SK-N-SH (cell line): ENCODE measurements at regions not wholly inside any gene's neighbourhood (a gene's known extent, or its start where the extent isn't known, plus 50 kb on each side); places are given as distances from the start of the nearest gene placed in this dataset.
"Not testable (repeated sequence)": the region's sequence is repeated elsewhere in the genome, so short reads cannot be mapped to it uniquely, and the experiment has no call there.

Experiments
- CTCF ChIA-PET: fragments of 300-600, 350-600 bp; formaldehyde crosslinking; extraction: SDS; loops from one replicate; lab custom pipeline; 2021; lab: Yijun Ruan, JAX
- POLR2A ChIA-PET: fragments of 350-600 bp; sonication (Branson Sonifier 250); formaldehyde crosslinking; extraction: SDS; loops from one replicate; lab custom pipeline; 2020; ENCODE audit warnings: antibody characterized with exemption, inconsistent platforms; lab: Yijun Ruan, JAX
- DNase-seq: peaks from one replicate; pipeline ENCODE4 v3.0.0; 2012
- H2AFZ ChIP-seq: fragments of 200-600 bp; sonication (generic); 2 replicates; pipeline ENCODE4 v1.8.1; 2016; ENCODE audit warnings: antibody characterized with exemption, mild to moderate bottlenecking, low read depth
- H3F3A ChIP-seq: fragments of 200-600 bp; sonication (generic); replicated peaks from 2 replicates; pipeline ENCODE3; 2016; ENCODE audit warnings: antibody characterized with exemption, mild to moderate bottlenecking; ENCODE audit not compliant: insufficient read depth
- H3K27ac ChIP-seq, 2 experiments: fragments of 200-500 bp in 1 of 2; fragments of 200-600 bp in 1 of 2; sonication (Bioruptor generic) in 1 of 2; sonication (generic), shearing (Covaris generic) in 1 of 2; 2 replicates each; pipeline versions ENCODE4 v1.5.1 to v1.6.1; 2014 to 2016; ENCODE audit warnings: low read depth in 2 of 2, inconsistent platforms in 1 of 2, low read length in 1 of 2, mild to moderate bottlenecking in 1 of 2, mixed read lengths in 1 of 2
- H3K27me3 ChIP-seq: fragments of 200-600 bp; sonication (generic), shearing (Covaris generic); 2 replicates; pipeline ENCODE4 v1.6.1; 2016; ENCODE audit warnings: mixed run types; ENCODE audit not compliant: insufficient read depth
- H3K36me3 ChIP-seq, 2 experiments: fragments of 200-500 bp in 1 of 2; fragments of 200-600 bp in 1 of 2; sonication (Bioruptor generic) in 1 of 2; sonication (generic) in 1 of 2; replicated peaks in 1 of 2; 2 replicates each; pipeline versions ENCODE3 to v1.5.1; 2014 to 2016; ENCODE audit warnings: low read length in 1 of 2, mild to moderate bottlenecking in 1 of 2; ENCODE audit not compliant: insufficient read depth in 2 of 2, control insufficient read depth in 1 of 2
- H3K4me1 ChIP-seq, 2 experiments: fragments of 200-500 bp in 1 of 2; fragments of 200-600 bp in 1 of 2; sonication (Bioruptor generic) in 1 of 2; sonication (generic), shearing (Covaris generic) in 1 of 2; 2 replicates each; pipeline versions ENCODE4 v1.5.1 to v1.6.1; 2014 to 2016; ENCODE audit warnings: low read depth in 1 of 2, low read length in 1 of 2, mixed run types in 1 of 2; ENCODE audit not compliant: insufficient read depth in 2 of 2, control insufficient read depth in 1 of 2
- H3K4me2 ChIP-seq: fragments of 200-600 bp; sonication (generic), shearing (Covaris generic); 2 replicates; pipeline ENCODE4 v1.6.1; 2017; ENCODE audit warnings: mixed run types
- H3K4me3 ChIP-seq, 2 experiments: fragments of 200-500 bp in 1 of 2; fragments of 200-600 bp in 1 of 2; sonication (Bioruptor generic) in 1 of 2; sonication (generic), shearing (Covaris generic) in 1 of 2; 2 replicates each; pipeline versions ENCODE4 v1.5.1 to v1.8.1; 2014 to 2016; ENCODE audit warnings: low read depth in 2 of 2, inconsistent platforms in 1 of 2, low read length in 1 of 2, mild to moderate bottlenecking in 1 of 2, mixed read lengths in 1 of 2, moderate library complexity in 1 of 2
- H3K79me2 ChIP-seq: fragments of 200-600 bp; sonication (generic); 2 replicates; pipeline ENCODE4 v1.8.1; 2017; ENCODE audit warnings: mild to moderate bottlenecking; ENCODE audit not compliant: insufficient read depth
- H3K9ac ChIP-seq: fragments of 200-600 bp; sonication (generic); 2 replicates; pipeline ENCODE4 v1.6.1; 2017; ENCODE audit warnings: mixed run types
- H3K9me2 ChIP-seq: fragments of 200-600 bp; sonication (generic); 2 replicates; pipeline ENCODE4 v1.6.1; 2017; ENCODE audit warnings: mixed run types
- H3K9me3 ChIP-seq: fragments of 200-600 bp; sonication (generic); 2 replicates; pipeline ENCODE4 v1.6.1; 2017; ENCODE audit warnings: mixed run types, mild to moderate bottlenecking, moderate library complexity
- H4K20me1 ChIP-seq: fragments of 200-600 bp; sonication (generic); 2 replicates; pipeline ENCODE4 v1.6.1; 2017; ENCODE audit warnings: mild to moderate bottlenecking, mixed run types; ENCODE audit not compliant: insufficient read depth
- WGBS: methylation state at CpG from one replicate; pipeline ENCODE4 v1.1.6; 2017; ENCODE audit warnings: low lambda C conversion rate; 5-methylcytosine and 5-hydroxymethylcytosine counted together

DNA sequence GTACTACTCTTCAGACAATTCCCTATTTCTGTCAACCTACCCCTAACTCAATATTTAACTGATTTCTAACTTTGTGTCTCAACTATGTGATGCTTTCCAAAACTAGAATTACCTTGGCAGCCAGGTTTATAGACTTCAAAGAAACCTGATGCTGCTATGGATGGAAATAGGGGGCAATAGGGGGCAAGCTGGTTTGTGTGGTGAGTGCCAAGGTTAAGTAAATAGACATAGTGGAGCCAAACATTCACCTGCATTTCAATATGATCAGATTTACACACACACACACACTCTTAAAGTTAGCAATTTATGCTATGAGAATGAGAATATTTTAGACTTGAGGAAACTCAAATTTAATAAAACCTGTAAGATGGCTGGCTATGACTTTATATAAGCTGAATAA, 784.6 kb downstream of the TTLL7 start:
- H3K27me3 ChIP-seq, H3F3A ChIP-seq, H3K9me2 ChIP-seq, H4K20me1 ChIP-seq, H2AFZ ChIP-seq, H3K4me2 ChIP-seq, POLR2A ChIA-PET, DNase-seq, H3K79me2 ChIP-seq, H3K9ac ChIP-seq, H3K4me3 ChIP-seq, H3K4me1 ChIP-seq, H3K27ac ChIP-seq, CTCF ChIA-PET, H3K9me3 ChIP-seq, H3K36me3 ChIP-seq: not testable (repeated sequence)

DNA sequence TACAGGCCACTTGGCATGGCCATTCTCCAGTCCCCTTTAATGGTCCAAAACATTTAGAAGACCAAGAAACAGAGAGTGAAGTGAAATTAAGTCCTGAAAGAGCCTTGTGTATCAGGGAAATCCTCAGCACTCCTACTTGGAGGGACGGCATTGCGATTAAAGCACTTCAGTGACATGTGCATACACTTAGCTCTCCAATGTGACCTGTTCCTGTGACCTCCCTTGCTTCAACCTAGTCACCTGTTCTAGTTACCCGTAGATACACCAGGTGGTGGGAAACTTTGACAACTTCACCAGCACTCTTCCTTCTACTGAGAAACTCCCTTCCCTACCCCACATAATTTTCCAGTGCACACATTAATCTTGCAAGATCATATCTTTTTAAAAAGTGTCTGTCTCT, 785.3 kb downstream of the TTLL7 start:
- H3K9me3 ChIP-seq, POLR2A ChIA-PET, H3K4me3 ChIP-seq, H3K36me3 ChIP-seq, H3K4me2 ChIP-seq, H3F3A ChIP-seq, H3K9ac ChIP-seq, CTCF ChIA-PET, H3K27me3 ChIP-seq, H3K79me2 ChIP-seq, H2AFZ ChIP-seq, H4K20me1 ChIP-seq, DNase-seq, H3K9me2 ChIP-seq, H3K4me1 ChIP-seq, H3K27ac ChIP-seq: not testable (repeated sequence)
- WGBS, result 31% methylated on average over 1 of the region's 3 CpGs

DNA sequence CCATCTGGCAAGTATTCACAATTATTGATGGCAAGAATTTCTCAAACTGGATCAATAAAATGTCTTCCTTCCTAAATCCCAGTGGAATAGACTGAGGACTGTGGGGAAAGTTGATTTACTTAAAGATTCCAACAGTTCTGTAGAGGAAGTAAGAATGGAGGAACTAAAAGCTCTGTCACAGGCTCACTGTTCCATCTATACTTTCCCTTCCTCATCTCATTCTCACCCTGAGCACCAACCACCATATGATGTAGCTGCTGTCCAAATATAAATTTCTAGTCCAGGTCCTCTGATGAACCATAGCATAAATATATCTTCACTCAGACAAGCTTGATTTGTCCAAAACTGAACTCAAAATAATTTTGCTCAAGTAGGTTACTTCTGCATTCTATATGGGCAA, 786.9 kb downstream of the TTLL7 start:
- H3K4me2 ChIP-seq, H2AFZ ChIP-seq, H3K79me2 ChIP-seq, H3K9me3 ChIP-seq, H3K27ac ChIP-seq, CTCF ChIA-PET, H3K27me3 ChIP-seq, H3F3A ChIP-seq, POLR2A ChIA-PET, H3K9me2 ChIP-seq, H3K4me3 ChIP-seq, DNase-seq, H3K9ac ChIP-seq, H3K36me3 ChIP-seq, H3K4me1 ChIP-seq, H4K20me1 ChIP-seq: not testable (repeated sequence)

GRCh38 chr1:83208540-83208939, 790.4 kb downstream of the TTLL7 start:
- H3K9me2 ChIP-seq, H3K4me2 ChIP-seq, H3K36me3 ChIP-seq, H3K4me3 ChIP-seq, H3K27ac ChIP-seq, H3F3A ChIP-seq, POLR2A ChIA-PET, DNase-seq, H3K79me2 ChIP-seq, H3K9me3 ChIP-seq, H3K27me3 ChIP-seq, H3K9ac ChIP-seq, H4K20me1 ChIP-seq, H3K4me1 ChIP-seq, CTCF ChIA-PET, H2AFZ ChIP-seq: not testable (repeated sequence)
- WGBS, result 68% methylated on average over 4 of the region's 4 CpGs

DNA sequence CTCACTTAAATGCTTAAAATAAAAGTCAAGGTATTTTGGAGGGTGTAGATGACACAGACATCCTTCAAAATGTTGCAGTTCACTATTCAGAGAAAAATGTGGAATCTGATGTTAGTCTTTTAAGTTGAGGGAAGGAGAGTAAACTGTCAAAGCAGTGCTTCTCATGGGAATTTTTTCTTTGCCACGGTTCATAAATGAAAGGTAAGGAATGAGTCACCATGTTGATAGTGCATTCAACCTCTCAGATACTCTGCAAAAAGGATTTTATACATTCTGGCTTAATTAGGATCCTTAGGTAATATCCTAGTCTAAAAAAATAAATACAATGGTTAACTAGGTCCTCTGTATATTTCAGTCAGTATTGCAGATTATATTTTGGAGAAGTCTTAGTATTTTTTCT, 804.3 kb downstream of the TTLL7 start:
- DNase-seq, H3K9me2 ChIP-seq, H3K4me2 ChIP-seq, H3K27me3 ChIP-seq, H3K9me3 ChIP-seq, POLR2A ChIA-PET, H4K20me1 ChIP-seq, H3K9ac ChIP-seq, H3K4me3 ChIP-seq, H3K36me3 ChIP-seq, H2AFZ ChIP-seq, H3K79me2 ChIP-seq, H3F3A ChIP-seq, CTCF ChIA-PET, H3K27ac ChIP-seq, H3K4me1 ChIP-seq: not testable (repeated sequence)
- WGBS, result 36% methylated on average over 1 of the region's 1 CpG

DNA sequence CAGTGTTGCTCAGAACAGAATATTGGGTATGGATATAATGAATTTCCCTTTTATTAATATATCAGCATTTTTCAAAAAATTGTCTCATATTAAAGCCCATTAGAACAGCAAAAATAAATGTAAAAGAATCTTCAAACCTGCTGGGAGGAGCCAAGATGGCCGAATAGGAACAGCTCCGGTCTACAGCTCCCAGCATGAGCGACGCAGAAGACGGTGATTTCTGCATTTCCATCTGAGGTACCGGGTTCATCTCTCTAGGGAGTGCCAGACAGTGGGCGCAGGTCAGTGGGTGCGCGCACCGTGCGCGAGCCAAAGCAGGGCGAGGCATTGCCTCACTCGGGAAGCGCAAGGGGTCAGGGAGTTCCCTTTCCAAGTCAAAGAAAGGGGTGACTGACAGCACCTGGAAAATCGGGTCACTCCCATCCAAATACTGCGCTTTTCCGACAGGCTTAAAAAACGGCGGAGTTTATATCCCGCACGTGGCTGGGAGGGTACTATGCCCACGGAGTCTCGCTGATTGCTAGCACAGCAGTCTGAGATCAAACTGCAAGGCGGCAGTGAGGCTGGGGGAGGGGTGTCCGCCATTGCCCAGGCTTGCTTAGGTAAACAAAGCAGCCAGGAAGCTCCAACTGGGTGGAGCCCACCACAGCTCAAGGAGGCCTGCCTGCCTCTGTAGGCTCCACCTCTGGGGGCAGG, 816.8 kb downstream of the TTLL7 start:
- H3K36me3 ChIP-seq, H3K9ac ChIP-seq, H3K9me2 ChIP-seq, H3K27me3 ChIP-seq, H3F3A ChIP-seq, H4K20me1 ChIP-seq, H3K9me3 ChIP-seq, POLR2A ChIA-PET, H3K79me2 ChIP-seq, DNase-seq, H3K27ac ChIP-seq, CTCF ChIA-PET, H2AFZ ChIP-seq, H3K4me2 ChIP-seq, H3K4me1 ChIP-seq, H3K4me3 ChIP-seq: not testable (repeated sequence)
- 87% methylated on average over 22 of the region's 26 CpGs for WGBS

DNA sequence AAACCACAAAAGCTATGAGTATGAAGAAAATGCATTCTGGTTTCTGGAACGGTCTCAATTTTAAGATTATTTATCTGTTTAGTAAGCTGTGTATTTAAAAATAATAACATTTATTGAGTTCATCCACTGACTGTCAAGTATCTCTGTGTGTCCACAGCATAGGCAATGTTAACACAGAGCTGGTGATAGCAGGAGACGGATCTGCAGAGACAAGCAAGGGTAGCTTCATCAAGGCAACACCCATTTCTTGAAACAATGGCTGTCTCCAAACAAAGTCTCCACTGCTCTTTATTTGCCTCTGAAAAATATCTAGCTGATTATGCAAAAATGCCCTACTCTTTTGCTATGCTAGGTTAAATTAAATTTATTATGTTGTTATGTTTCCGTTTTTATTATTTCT, 818.3 kb downstream of the TTLL7 start:
- H2AFZ ChIP-seq, POLR2A ChIA-PET, H3F3A ChIP-seq, H3K79me2 ChIP-seq, H3K9ac ChIP-seq, H3K9me2 ChIP-seq, H3K36me3 ChIP-seq, H3K9me3 ChIP-seq, H3K4me1 ChIP-seq, CTCF ChIA-PET, H3K27me3 ChIP-seq, H4K20me1 ChIP-seq, H3K4me3 ChIP-seq, DNase-seq, H3K4me2 ChIP-seq, H3K27ac ChIP-seq: not testable (repeated sequence)
- 49% methylated on average over 3 of the region's 3 CpGs for WGBS
